ENCODE measurements at regions not wholly inside any gene's neighbourhood (a gene's known extent, or its start where the extent isn't known, plus 50 kb on each side); places are given as distances from the start of the nearest gene placed in this dataset.

- TF ChIP-seq, protein P1, sequence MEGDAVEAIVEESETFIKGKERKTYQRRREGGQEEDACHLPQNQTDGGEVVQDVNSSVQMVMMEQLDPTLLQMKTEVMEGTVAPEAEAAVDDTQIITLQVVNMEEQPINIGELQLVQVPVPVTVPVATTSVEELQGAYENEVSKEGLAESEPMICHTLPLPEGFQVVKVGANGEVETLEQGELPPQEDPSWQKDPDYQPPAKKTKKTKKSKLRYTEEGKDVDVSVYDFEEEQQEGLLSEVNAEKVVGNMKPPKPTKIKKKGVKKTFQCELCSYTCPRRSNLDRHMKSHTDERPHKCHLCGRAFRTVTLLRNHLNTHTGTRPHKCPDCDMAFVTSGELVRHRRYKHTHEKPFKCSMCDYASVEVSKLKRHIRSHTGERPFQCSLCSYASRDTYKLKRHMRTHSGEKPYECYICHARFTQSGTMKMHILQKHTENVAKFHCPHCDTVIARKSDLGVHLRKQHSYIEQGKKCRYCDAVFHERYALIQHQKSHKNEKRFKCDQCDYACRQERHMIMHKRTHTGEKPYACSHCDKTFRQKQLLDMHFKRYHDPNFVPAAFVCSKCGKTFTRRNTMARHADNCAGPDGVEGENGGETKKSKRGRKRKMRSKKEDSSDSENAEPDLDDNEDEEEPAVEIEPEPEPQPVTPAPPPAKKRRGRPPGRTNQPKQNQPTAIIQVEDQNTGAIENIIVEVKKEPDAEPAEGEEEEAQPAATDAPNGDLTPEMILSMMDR (conservative IDR thresholded peaks at IDR 0.05): no peak
- TF ChIP-seq ZFX (IDR thresholded peaks at IDR 0.05): no peak
Measured at GRCh38 chr18:52216109-52216508, 123.9 kb upstream of the DCC start.

Data from C4-2B (cell line).